22Rv1 (cell line): ENCODE measurements at regions not wholly inside any gene's neighbourhood (a gene's known extent, or its start where the extent isn't known, plus 50 kb on each side); places are given as distances from the start of the nearest gene placed in this dataset.

Experiments used
- CTCF ChIP-seq: fragments of 450-650 bp; IDR thresholded peaks from 2 replicates; pipeline ENCODE4 v1.5.1; 2017; ENCODE audit warnings: mild to moderate bottlenecking
- ZFX ChIP-seq: fragments of 450-650 bp; IDR thresholded peaks from 2 replicates; pipeline ENCODE4 v1.6.1; 2017; ENCODE audit warnings: antibody characterized with exemption, borderline replicate concordance

- TF ChIP-seq CTCF = no peak
- TF ChIP-seq ZFX = no peak
Observed at GRCh38 chr4:128351502-128351901, 63.9 kb upstream of the PGRMC2 start.
